Kidney (tissue), 13 donors: ENCODE measurements at regions not wholly inside any gene's neighbourhood (a gene's known extent, or its start where the extent isn't known, plus 50 kb on each side); places are given as distances from the start of the nearest gene placed in this dataset.

ENCODE experiments used
- DNase-seq, 5 donors: peaks; one replicate each; pipeline ENCODE4 v3.0.0-alpha.2; 2013 to 2020
- FAIRE-seq: peaks from 2 replicates; lab custom pipeline; 2012; peaks lifted over from hg19 to GRCh38; lab: Jason Lieb, UNC
- H3K27ac ChIP-seq, 2 donors: one replicate each; pipeline ENCODE4 v1.7.0; 2013; ENCODE audit warnings: low read depth in 2 of 2, low read length in 2 of 2, inconsistent platforms in 1 of 2
- H3K27me3 ChIP-seq: one replicate; pipeline ENCODE4 v1.7.1; 2013; ENCODE audit warnings: low read length, inconsistent platforms; ENCODE audit not compliant: control insufficient read depth, insufficient read depth
- H3K36me3 ChIP-seq, 3 donors: one replicate each; pipeline versions ENCODE4 v1.7.0 to v1.7.1; 2013; ENCODE audit warnings: low read length in 3 of 3, control low read depth in 1 of 3, inconsistent platforms in 1 of 3; ENCODE audit not compliant: insufficient read depth in 3 of 3, control insufficient read depth in 2 of 3
- H3K4me1 ChIP-seq, 3 donors: one replicate each; pipeline versions ENCODE4 v1.7.0 to v1.7.1; 2013; ENCODE audit warnings: low read length in 3 of 3, inconsistent platforms in 1 of 3, low read depth in 1 of 3; ENCODE audit not compliant: control insufficient read depth in 2 of 3, insufficient read depth in 2 of 3
- H3K4me3 ChIP-seq, 3 donors: one replicate each; pipeline versions ENCODE4 v1.7.0 to v1.8.1; 2013; ENCODE audit warnings: low read length in 3 of 3, control low read depth in 1 of 3, inconsistent platforms in 1 of 3
- H3K9ac ChIP-seq, 3 donors: one replicate each; pipeline versions ENCODE4 v1.7.0 to v1.7.1; 2013; ENCODE audit warnings: low read length in 3 of 3, control low read depth in 1 of 3, inconsistent platforms in 1 of 3
- H3K9me3 ChIP-seq, 3 donors: one replicate each; pipeline versions ENCODE4 v1.7.0 to v1.7.1; 2013; ENCODE audit warnings: low read length in 3 of 3, control low read depth in 1 of 3, inconsistent platforms in 1 of 3; ENCODE audit not compliant: control insufficient read depth in 2 of 3, insufficient read depth in 1 of 3
- CTCF ChIP-seq: IDR thresholded peaks from 3 replicates; pipeline ENCODE4 v1.5.1; 2012; ENCODE audit warnings: mild to moderate bottlenecking, moderate library complexity, borderline replicate concordance; ENCODE audit not compliant: insufficient read depth; ENCODE audit errors: extremely low read depth
- intact Hi-C: fragments of 100-400 bp; cut with DNase I; formaldehyde crosslinking; loops from one replicate; pipeline ENCODE4 v1.11.1; 2022
- donor health status: control.
- donor health status: control.
- donor health status: control.
- donor health status: control.
- donor health status: control.
- donor health status: DM: yes; HTN: yes; CAD: no.
- donor health status: Normal renal cell carcinoma (clear cell type).

- no peak for FAIRE-seq
- Histone ChIP-seq H3K9me3 (no peaks in the 10 kb centered on the region), H3K9ac (no peak overlapping the region), H3K36me3 (no peaks in the 10 kb centered on the region), H3K4me3 (no peak overlapping the region), H3K4me1 (no peaks in the 10 kb centered on the region), H3K27me3 (no peaks in the 10 kb centered on the region), H3K27ac (no peak overlapping the region)
- no peak for DNase-seq
- TF ChIP-seq CTCF: no peak
- intact Hi-C loops: no loop called here
These were observed 494.6 kb downstream of the RFPL4B start for GRCh38 chr6:112841553-112842329.

- no peak for TF ChIP-seq CTCF
- no peaks in the 10 kb centered on the region for H3K4me1 ChIP-seq
- H3K4me3 ChIP-seq: no peak overlapping the region
- H3K27ac ChIP-seq: no peak overlapping the region
- H3K27me3 ChIP-seq: no peaks in the 10 kb centered on the region
- DNase-seq (no peak), FAIRE-seq (no peak)
- intact Hi-C loops: no loop called here
- H3K9ac ChIP-seq: no peak overlapping the region
- H3K9me3 ChIP-seq: no peaks in the 10 kb centered on the region
- H3K36me3 ChIP-seq: no peaks in the 10 kb centered on the region
These were observed 495.2 kb downstream of the RFPL4B start for GRCh38 chr6:112842330-112842685.

DNA sequence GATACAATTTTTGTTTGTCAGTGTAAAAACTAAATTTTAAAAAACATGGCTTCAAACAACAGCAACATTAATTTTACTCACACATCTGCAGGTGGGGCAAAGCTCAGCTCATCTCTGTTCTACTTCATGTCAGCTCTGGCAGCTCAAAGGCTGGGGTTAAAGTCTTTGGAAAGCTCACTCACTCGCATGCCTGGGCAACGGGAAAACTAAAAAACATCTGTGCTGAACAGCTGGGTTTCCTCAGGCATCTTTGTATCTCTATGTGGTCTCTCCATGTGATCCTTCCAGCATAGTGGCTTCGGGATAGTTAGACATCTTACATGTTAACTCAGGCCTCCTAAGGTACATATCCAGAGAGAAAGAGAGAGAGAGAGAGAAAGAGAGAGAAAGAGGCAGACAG is 499.6 kb downstream of the RFPL4B start:
- no peak for TF ChIP-seq CTCF
- Histone ChIP-seq H3K4me3 (no peak overlapping the region), H3K9ac (no peak overlapping the region), H3K4me1 (no peaks in the 10 kb centered on the region), H3K36me3 (no peaks in the 10 kb centered on the region), H3K27me3 (no peaks in the 10 kb centered on the region), H3K9me3 (no peaks in the 10 kb centered on the region), H3K27ac (no peak overlapping the region)
- FAIRE-seq (no peak), DNase-seq (peak in 3 of 5 donors; percentile 22 to 70 (median 42))
- intact Hi-C loops: no loop called here

GRCh38 chr6:112851146-112851545 is 504.0 kb downstream of the RFPL4B start:
- no peak overlapping the region for H3K27ac ChIP-seq
- intact Hi-C loops: no loop called here
- FAIRE-seq (no peak), DNase-seq (peak in 2 of 5 donors; percentile 37 to 62)
- no peaks in the 10 kb centered on the region for H3K4me1 ChIP-seq
- TF ChIP-seq CTCF: no peak
- H3K36me3 ChIP-seq: no peaks in the 10 kb centered on the region
- H3K27me3 ChIP-seq: no peaks in the 10 kb centered on the region
- H3K9ac ChIP-seq: no peak overlapping the region
- H3K9me3 ChIP-seq: no peaks in the 10 kb centered on the region
- H3K4me3 ChIP-seq: no peak overlapping the region
